Chondrocyte (in vitro differentiated cells): ENCODE measurements at regions not wholly inside any gene's neighbourhood (a gene's known extent, or its start where the extent isn't known, plus 50 kb on each side); places are given as distances from the start of the nearest gene placed in this dataset.

ENCODE experiments used
- DNase-seq: peaks from one replicate; pipeline ENCODE4 v3.0.0; 2021; ENCODE audit warnings: mixed read lengths, low spot score
- H3K27ac Mint-ChIP-seq: one replicate; pipeline ENCODE4 v1.8.0; 2021; ENCODE audit warnings: mild to moderate bottlenecking, moderate library complexity, mixed read lengths; ENCODE audit not compliant: unreplicated experiment
- H3K27me3 Mint-ChIP-seq: 2 replicates; pipeline ENCODE4 v1.8.0; 2021; ENCODE audit warnings: low read depth, mixed read lengths
- H3K36me3 Mint-ChIP-seq: 2 replicates; pipeline ENCODE4 v1.8.0; 2021; ENCODE audit warnings: low read depth, mixed read lengths
- H3K4me1 Mint-ChIP-seq: 2 replicates; pipeline ENCODE4 v1.8.0; 2021; ENCODE audit warnings: low read depth, mild to moderate bottlenecking, mixed read lengths
- H3K4me3 Mint-ChIP-seq: one replicate; pipeline ENCODE4 v1.8.0; 2021; ENCODE audit warnings: mild to moderate bottlenecking, moderate library complexity, mixed read lengths; ENCODE audit not compliant: unreplicated experiment
- H3K9me3 Mint-ChIP-seq: 2 replicates; pipeline ENCODE4 v1.8.0; 2021; ENCODE audit warnings: low read depth, mixed read lengths
- CTCF ChIP-seq: fragments of 200-600 bp; sonication (generic); IDR thresholded peaks from 2 replicates; pipeline ENCODE4 v1.5.0; 2021; ENCODE audit warnings: antibody characterized with exemption, mild to moderate bottlenecking, moderate library complexity

- H3K27ac Mint-ChIP-seq, result no peak overlapping the region
- H3K27me3 Mint-ChIP-seq, result no peaks in the 10 kb centered on the region
- no peaks in the 10 kb centered on the region for H3K36me3 Mint-ChIP-seq
- H3K4me1 Mint-ChIP-seq, result peaks cover 3% of the 10 kb centered on the region
- DNase-seq, result no peak
- TF ChIP-seq CTCF, result no peak
- H3K4me3 Mint-ChIP-seq, result no peak overlapping the region
- peaks cover 3% of the 10 kb centered on the region for H3K9me3 Mint-ChIP-seq
These were observed 366.1 kb downstream of the EFNA5 start for GRCh38 chr5:107304684-107305083.

- H3K27ac Mint-ChIP-seq, result no peak overlapping the region
- no peaks in the 10 kb centered on the region for H3K27me3 Mint-ChIP-seq
- no peaks in the 10 kb centered on the region for H3K9me3 Mint-ChIP-seq
- H3K36me3 Mint-ChIP-seq, result no peaks in the 10 kb centered on the region
- H3K4me3 Mint-ChIP-seq, result no peak overlapping the region
- H3K4me1 Mint-ChIP-seq, result peaks cover 3% of the 10 kb centered on the region
- no peak for TF ChIP-seq CTCF
- DNase-seq, result no peak
These were observed 367.4 kb downstream of the EFNA5 start for GRCh38 chr5:107303171-107303968.

DNA sequence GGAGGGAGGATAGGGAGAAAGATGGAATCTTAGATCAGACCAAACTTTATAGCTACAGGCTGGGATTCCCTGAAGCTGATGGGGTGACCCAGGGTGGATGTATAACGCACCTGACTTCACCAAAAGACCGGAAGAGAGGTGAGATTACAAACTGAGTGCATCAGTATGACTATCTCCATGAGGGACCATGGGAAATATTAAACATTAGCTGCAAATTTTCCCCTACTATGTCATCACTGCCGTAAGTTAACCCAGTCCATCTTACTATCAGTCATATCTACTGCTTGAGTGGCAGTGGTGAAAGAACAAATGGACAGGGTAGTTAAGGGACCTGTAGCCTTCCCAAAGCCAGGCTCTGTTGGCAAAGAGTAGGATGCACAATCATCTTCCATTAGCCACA is 368.3 kb downstream of the EFNA5 start:
- Mint-ChIP-seq H3K27me3 (no peaks in the 10 kb centered on the region), H3K9me3 (no peaks in the 10 kb centered on the region), H3K36me3 (peaks cover 2% of the 10 kb centered on the region), H3K4me1 (peaks cover 3% of the 10 kb centered on the region), H3K4me3 (no peak overlapping the region), H3K27ac (no peak overlapping the region)
- TF ChIP-seq CTCF, result no peak
- DNase-seq, result no peak

DNA sequence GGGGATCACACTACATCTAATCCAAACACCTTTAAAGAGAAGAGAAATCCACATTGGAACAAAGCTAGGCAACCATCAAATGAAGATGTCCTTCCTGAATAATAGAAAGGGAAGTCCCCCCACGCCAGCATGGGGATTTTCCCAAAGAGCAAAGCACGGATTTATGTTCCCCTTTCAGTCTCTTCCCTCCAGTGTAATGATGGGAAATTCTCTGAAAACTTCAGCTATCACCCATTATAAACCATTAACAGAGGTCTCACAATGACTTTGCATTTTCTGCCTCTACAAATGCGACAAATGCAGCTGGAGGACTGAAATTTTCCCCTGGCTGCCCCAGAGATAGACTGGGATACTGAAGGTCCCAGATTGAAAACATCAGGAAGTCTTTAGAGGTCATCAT is 368.7 kb downstream of the EFNA5 start:
- Mint-ChIP-seq H3K9me3 (no peaks in the 10 kb centered on the region), H3K4me3 (no peak overlapping the region), H3K27ac (no peak overlapping the region), H3K4me1 (peaks cover 3% of the 10 kb centered on the region), H3K36me3 (peaks cover 2% of the 10 kb centered on the region), H3K27me3 (no peaks in the 10 kb centered on the region)
- TF ChIP-seq CTCF, result no peak
- no peak for DNase-seq

- no peak for TF ChIP-seq CTCF
- Mint-ChIP-seq H3K4me1 (peaks cover 3% of the 10 kb centered on the region), H3K27me3 (no peaks in the 10 kb centered on the region), H3K9me3 (no peaks in the 10 kb centered on the region), H3K4me3 (no peak overlapping the region), H3K27ac (no peak overlapping the region), H3K36me3 (peaks cover 2% of the 10 kb centered on the region)
- DNase-seq, result no peak
These were observed 369.9 kb downstream of the EFNA5 start for GRCh38 chr5:107300721-107301327.
